LoVo (cell line): ENCODE measurements at regions not wholly inside any gene's neighbourhood (a gene's known extent, or its start where the extent isn't known, plus 50 kb on each side); places are given as distances from the start of the nearest gene placed in this dataset.

ENCODE experiments used
- DNase-seq: peaks from one replicate; pipeline ENCODE4 v3.0.0-alpha.2; 2016; ENCODE audit warnings: low spot score

DNA sequence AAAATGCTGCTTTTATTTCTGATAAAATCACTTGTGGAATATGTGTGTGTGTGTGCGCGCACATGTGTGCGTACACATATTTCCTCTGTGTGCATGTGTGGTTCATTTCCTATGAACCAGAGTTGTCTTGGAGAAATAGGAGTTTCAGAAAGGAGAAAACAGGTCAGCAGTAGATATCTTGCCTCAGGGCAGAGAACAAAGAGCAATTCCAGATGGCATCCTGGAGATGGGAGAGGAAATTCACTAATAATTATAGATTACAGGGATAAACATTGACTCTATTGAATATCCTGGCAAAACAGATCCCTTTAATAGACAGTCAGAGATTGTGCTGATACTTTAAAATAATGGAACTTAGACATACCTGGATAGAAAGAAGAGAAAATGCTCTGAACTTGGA is 298.0 kb downstream of the TRIB2 start:
- no peak for DNase-seq

DNA sequence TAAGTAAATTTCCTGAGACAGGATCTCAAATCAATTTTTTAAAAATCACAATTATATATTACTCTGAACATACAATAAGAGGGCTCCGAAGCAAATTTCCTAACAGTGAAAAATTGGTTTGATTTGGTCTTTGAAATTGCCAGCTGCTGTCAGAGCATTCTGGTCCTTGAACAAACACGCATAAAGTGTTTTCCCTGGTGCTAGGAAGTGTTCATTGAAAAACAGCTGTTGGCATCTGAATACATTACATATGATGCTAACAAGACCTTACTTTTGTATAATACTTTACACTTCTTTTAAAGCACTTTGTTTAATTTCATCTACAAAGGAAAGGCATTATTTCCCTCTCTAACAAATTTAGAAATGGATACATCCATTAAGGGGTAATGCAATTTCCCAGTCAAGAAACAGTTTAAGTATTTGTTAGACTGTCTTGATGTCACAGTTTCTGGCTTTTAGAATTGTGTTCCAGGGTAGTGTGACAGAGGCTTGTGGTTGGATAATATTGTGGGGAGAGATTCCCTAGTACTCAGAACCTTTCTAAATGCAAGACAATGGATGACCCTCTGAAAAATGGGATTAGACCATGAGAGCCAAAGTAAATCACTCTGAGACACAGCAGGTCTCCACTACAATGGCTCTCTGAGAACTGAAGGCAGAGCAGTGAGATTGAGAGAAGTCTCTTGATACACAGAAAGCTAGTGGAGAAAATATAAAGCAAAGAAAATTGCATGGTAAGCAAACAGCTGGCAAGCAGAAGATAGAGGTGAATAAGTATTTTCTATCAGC is 299.0 kb downstream of the TRIB2 start:
- DNase-seq: no peak

DNA sequence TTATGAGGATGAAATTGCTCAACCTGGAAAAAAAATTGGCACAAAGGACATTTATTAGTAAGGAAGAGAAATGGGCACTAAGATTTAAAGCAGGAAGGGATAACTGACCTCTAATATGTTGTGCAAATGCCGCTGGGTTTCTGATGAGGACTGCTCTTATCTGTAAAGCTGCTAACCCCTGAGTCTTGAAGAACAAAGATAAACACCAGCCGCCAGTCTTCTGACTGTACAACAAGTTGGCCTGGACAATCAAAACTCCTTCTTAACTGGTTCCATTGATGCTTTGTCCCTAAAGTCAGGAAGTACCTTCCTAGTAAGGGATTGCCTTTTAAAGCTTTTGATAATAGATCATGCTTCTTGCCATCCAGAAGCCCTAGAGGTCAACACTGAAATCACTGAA is 301.8 kb downstream of the TRIB2 start:
- DNase-seq: no peak

DNA sequence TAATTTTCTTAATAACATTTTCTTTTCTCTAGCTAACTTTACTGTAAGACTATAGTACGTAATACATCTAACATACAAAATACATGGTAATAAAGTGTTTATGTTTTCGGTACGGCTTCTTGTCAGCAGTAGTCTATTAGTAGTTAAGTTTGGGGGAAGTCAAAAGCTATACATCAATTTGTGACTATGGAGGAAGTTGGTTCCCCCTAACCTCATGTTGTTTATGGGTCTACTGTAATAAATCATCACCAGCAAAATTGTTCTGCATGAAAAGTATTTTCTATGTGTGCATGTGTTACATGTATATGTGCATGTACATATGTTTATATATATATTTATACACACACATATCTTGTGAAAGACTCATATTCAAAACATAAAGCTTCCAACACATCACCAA is 303.0 kb downstream of the TRIB2 start:
- DNase-seq: no peak

DNA sequence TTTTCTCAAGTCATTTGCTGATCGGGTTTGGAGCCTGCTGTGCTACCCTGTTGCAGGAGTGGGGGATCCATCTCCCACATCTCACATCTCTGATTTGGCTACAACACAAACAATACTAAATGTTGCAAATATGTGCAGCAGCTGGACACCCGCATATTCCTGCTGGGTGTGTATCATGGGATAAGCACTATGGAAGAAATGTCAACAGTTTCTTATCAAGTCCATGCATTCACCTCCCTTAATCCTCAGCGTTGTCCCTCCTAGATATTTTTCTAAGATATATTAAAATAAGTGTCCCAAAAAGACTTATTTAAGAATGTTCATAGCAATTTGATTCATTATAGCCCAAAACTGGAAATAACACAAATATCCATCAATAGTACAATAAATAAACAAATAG is 303.7 kb downstream of the TRIB2 start:
- no peak for DNase-seq

DNA sequence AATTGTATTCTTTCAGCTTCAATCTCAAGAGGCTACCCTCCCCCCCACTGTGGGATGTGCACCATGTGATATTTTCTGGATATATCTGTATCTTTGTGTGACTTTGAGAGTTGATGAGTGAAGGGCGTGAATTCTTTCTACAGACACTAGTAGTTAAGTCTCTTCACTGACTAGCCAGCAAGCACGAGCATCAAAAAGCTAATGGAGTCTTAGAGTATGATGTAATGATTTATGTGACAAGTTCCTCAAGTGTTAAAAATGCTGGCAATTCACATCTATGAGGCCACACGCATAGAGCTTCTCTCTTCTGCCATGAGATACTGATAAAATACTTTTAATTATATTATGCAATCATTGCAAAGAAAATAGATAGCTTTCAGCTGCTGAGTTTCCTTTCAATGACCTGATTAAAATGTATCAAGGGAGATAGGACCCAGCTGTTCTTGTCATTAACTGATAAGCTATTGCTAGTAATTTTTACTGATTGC is 304.8 kb downstream of the TRIB2 start:
- no peak for DNase-seq

DNA sequence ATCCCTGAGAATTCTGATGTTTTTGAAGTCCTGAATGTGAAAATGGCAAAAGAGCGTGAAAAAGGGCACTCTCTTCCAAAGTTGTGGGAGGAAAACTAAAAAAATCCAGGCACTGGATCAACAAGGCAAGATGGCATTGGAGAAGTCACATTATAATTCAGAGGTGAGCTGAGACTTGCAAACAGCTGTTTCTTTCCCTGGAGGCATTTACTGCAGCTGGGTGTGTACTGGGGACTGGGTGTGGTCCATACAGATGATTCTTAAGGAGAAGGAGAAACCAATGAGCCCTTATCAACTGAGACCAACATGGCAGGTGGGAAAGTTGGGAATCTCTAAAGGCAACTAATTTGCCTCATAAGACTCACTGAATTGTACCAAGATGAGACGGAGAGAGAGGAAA is 313.9 kb downstream of the TRIB2 start:
- DNase-seq: no peak

DNA sequence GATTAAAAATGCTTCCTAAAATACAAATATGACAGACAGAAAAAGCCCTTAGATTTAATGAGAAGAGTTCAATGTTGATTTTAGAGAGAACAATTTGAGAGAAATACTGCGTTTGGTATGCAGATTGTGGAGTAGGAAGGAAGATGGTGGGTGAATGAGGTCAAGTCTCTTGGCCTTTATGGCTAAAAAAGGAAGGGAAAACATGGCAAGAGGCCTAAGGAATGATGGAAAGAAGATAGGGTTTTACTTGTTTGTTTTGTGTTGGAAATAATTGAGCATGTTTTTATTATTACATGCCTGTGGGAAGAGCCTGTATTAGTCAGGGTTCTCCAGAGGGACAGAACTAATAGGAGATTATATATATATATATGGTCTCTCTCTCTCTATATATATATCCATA is 318.1 kb downstream of the TRIB2 start:
- DNase-seq: no peak

DNA sequence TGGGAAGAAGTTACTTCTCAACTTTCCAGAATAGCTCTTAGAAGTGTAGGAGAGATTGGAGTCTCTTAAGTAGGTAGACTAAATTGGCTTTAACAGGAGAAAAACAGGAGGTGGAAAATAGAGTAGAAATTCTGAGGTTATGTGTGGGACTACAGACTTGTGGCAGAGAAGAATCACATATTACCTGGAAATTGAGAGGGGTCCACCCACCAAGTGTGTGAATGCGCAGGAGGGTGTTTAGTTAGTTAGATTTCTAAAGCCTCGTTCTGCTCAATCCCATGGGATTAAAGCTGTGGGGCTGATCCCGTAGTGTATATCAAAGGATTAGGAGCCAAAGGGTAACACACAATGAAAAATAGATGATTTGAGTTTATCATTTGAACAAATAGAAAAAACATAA is 319.1 kb downstream of the TRIB2 start:
- no peak for DNase-seq

DNA sequence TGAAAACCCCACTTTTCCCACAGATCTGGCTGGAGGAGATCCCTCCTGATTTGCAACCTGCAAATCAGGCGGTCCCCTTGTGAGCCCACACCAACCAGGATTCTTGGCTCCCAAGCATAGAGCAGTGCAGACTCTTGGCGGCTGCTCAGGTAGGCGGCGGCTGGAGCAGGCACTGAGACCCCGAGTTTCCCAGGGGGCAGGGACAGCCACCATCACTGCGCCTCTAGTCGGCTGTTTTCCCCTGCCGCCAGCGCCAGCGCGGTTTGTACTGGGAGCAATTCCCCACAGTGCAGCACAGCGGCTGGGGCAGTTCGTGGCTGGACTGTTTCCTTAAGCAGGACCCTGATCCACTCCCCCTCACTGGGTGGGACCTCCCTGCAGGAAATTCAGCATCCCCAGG is 323.3 kb downstream of the TRIB2 start:
- no peak for DNase-seq

DNA sequence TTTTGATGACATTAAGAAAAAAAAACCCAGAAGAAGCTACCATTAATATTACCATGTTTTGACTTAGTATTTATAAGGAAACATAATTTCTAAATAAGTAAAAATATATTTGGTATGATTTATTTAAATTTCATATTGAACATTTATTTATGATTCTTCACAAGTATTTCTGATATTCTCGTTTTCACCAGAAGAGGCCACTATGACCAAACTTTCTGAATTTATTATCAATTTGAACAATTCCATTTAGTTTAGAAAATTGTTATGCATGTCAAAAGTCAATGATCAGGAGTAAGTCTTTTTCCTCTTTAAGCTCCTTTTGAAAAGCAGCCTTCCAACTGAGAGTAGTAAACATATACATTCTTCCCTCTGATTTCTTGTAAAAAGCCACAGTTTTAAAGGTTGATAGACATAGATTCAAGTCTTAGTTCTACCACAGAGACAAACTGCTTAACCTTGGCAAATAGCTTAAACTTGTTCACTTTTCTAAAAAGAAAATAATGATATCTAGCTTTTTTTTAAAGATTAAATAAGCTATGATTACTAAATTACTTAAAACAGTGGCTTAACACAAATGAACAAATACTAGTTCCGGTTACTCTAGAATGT is 329.9 kb downstream of the TRIB2 start:
- no peak for DNase-seq

DNA sequence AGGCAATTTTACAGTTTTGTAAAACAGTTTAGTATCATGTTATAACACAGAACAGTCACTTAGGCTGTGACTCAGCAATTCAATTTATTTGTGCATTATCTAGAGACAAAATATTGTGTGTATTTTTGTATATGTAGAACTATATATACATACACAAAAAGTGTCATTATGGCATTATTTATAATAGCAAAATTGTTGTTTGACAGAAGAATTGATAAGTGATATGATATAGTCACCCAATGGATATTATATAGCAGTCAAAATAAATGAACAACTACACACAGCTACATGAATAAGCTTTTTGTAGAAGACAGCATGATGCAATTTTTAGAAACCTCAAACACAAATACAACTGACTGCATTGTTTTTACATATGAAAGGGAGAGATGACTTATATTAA is 334.0 kb downstream of the TRIB2 start:
- DNase-seq: peak; percentile 6

DNA sequence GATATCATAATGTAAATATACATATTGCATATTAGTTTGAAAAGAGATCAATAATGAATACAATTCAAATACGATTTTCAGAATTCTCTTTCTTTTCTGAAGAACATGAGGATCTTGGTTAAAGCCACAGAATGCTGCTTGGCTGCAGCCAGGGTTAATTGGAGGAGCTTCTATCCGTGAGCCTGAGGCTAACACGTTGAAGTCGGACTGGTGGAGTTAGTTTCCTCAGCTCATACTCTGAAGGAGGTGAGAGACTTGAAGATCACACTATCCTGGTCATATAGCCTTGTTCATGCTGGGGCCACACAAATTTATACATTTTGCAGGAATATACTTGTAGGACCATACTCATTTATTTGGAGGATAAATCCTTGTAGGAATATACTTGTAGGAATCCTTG is 335.8 kb downstream of the TRIB2 start:
- no peak for DNase-seq

DNA sequence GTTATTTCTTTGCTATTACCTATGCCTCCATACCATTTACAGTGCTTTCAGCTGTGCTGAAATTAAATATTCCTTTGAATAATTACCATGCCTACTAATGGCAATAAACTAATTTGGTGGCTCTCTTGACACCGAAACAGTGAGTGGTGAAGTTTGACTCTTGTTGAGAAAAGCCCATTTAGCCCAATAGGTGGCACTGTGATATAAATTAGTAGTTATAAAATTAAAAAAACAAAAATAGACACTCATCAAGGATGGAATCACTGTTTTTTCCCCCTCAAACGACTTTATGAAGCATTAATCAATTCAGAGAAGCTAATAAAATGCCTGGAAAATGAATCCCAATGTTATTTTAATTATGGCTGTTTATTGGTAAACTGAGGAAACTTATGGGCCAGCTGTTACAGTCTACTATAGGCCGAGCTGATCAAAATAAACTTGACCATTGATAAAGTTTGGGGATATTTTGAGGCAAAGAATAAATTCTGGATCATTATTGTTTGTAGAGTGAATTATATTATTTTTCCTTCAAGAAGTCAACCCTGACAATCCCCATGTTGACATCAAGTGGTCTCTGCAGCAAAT is 339.6 kb downstream of the TRIB2 start:
- DNase-seq: no peak

DNA sequence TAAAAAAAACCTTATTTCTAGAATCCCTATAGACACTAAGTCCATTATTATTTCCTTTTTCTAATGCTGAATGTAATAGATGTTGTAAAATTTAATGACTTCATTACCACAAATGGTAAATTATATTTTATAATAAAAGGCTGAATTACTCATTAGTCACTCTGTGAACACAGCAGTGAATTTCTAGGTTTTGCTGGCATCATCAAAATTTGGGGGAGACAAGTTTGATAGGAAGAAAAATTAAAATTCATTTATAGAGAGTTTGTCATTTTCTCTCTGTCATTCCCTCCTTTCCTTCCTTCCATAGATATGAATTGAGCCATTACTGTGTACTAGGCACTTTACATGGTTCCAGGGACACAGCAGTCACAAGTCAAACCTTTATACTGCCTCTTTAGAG is 340.9 kb downstream of the TRIB2 start:
- no peak for DNase-seq

DNA sequence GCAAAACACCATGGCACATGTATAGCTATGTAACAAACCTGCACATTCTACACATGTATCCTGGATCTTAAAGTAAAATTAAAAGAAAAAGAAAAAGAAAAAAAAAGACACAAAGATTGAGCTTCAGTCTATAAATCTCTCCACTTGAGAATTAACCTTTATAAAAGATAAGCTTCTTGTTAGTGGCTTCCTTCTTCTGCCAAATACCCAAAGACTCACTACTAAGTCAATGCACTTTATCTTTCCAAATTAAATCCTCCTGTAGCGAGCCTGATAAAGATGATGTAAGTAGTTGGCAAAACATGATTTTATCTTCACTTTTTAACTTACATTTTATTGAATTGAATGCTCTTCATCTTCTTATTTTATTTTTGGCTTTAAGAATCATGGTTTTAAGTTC is 349.9 kb downstream of the TRIB2 start:
- no peak for DNase-seq

DNA sequence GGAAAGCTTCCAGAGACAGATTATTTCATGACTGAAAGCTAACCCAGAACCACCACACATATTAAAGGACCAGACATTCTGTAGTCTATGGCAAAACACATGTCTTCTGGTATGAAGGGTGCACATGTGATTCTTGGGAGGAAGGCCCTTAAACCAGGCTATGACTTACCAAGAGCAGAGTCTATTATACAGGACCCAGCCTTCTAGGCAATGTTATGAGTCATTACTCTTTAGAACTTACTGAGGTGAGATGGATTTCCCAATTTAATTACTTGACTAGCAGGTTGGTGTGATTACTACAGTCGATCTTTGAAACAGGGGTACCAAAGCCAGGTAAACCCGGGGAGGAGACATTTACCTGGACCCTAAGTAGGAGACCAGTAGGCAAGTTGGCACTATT is 350.8 kb downstream of the TRIB2 start:
- DNase-seq: no peak

DNA sequence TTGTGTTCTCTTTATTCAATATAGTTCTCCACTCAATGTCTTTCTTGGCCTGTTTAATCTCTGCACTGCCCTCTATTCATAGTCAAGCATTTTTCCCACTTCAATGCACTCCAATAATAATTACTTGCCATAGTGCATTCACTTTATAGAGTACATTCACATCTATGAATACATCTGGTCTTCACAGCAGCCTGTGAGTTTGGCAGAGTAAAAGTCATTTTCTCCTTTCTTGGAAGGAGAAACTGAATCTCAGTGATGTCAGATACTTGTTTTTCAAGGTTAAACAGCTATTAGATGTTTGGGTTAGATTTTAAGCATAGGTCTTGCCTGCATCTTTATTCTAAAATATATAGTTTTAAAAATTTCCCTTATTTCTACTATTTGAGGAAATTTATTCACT is 373.2 kb downstream of the TRIB2 start:
- no peak for DNase-seq

DNA sequence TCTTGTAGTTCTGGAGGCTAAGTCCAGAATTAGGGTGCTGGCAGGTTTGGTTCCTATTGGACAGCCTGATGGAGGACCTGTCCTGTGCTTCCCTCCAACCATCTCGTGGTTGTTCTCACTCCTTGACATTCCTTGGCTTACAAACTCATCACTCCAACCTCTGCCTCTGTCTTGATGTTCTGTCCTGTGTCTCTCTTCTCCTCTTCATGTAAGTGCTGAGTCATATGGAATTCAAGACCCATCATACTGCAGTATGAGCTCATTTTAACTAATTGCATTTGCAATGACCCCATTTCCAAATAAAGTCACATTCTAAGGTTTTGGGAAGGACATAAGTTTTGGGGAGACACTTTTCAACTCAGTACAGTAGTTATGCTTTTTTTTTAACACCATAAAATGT is 374.7 kb downstream of the TRIB2 start:
- no peak for DNase-seq

DNA sequence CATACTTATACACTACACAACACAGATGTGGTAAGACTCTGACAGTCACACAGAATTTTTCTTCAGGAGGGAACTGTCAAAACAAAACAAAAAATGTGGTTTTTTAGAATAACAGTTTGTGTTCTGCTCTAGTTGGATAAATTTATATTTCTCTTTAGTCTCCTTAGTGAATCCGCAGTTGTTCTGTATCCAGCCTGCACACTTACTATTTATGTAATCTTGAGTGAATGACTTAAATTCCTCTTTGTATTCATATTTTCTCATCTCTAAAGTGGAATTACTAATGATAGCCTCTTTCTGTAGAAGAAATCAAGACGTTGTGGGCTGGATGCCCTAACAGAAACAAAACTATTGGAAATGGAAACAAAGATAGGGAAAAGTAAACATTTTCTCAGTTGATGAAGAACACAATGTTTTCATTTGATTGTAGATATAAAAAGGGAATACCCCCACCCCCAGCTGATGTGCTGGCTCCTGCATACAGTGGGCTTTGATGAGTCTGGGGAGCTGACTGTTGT is 375.2 kb downstream of the TRIB2 start:
- DNase-seq: no peak

DNA sequence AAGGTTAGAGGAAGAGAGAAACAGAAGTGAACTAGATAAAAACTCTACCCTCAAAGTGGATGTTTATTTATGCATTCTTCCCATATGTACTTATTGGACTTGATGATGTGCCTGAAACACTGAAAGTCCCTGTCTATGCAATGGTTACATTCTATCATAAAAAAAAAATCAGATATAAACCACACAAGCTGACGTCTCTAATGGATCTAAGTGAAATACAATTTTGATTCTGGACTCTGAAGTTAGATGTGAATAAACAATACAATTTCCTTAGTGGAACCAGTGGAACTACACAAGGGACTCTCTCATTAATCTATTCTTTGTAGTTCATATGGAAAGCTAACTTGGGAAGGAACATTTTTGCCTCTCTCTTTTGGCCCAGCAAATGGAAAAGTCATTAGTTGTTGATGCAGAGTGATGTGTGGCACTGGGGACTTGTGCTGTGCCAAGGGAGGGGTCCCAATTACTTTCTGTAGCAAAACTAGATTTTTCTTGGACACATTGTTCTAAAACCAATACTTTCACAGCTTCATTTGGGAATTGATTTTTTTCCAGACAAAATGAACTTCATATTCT is 376.8 kb downstream of the TRIB2 start:
- no peak for DNase-seq

DNA sequence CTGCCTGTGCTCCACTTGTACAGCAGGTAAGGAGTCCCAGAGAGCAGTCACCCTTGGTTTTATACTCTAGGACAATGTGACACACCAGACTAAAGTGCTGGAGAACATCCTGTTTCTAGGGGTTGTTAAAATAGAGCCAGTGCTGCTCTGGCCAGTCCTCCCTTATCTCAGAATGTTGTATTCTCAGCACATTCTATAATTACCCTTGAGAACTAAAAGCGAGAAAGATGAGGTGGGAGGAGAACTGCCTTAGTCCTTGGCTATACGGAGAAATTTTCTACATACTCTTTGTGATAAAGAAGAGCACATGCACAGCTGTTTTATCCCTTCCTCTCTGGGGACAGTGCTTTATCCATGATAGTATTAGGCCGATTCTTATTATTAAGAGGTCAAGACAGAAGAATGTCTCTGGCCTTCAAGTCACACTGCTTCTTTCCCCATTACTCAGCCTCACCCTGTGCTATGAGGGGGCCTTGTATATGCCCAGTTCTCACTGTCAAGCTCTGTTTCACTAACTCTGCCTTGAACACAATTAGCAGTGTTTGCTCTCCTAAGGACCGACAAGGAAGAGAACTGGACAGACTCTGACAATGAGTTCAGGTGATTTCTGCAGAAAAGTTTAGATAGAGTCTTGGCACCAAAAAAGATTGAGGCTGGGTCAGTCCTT is 385.8 kb downstream of the TRIB2 start:
- no peak for DNase-seq
